BE2C (cell line): ENCODE measurements at regions not wholly inside any gene's neighbourhood (a gene's known extent, or its start where the extent isn't known, plus 50 kb on each side); places are given as distances from the start of the nearest gene placed in this dataset.

Source experiments
- DNase-seq: peaks from one replicate; pipeline ENCODE4 v3.0.0-alpha.2; 2020
- H3K27me3 ChIP-seq: fragments of 250-450 bp; sonication (Bioruptor Pico); 2 replicates; pipeline ENCODE4 v1.5.1; 2020; ENCODE audit warnings: mild to moderate bottlenecking
- H3K36me3 ChIP-seq: fragments of 250-450 bp; sonication (Bioruptor Pico); 2 replicates; pipeline ENCODE4 v1.5.1; 2020; ENCODE audit warnings: mild to moderate bottlenecking
- H3K4me1 ChIP-seq: fragments of 250-450 bp; sonication (Bioruptor Pico); 2 replicates; pipeline ENCODE4 v1.5.1; 2020
- H3K4me3 ChIP-seq: 2 replicates; pipeline ENCODE4 v1.5.1; 2011; ENCODE audit warnings: low read depth, low read length
- H3K9me3 ChIP-seq: fragments of 250-450 bp; sonication (Bioruptor Pico); 2 replicates; pipeline ENCODE4 v1.5.1; 2020
- TF ChIP-seq, protein P1 (sequence below): IDR thresholded peaks from 2 replicates; pipeline ENCODE4 v1.5.1; 2012; ENCODE audit warnings: mild to moderate bottlenecking, low read depth, low read length

DNA sequence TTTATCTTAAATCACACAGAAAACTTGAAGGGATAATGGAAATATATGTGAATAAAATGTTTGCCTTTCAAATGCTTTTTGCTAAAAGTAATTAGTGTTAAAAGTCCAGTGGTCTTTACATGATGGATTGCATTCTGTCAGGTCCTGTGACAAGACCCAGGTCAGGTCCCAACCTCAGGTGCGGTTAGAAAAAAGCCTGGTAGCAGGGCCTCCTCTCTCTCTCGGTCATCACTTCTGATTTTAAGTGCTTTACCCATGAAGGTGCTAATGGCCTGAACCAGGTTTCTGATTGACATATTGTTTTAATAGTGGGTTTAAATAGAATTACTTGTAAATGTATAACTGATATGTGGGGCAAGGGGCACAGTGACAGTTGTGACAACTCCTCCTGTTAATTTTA lies 736.3 kb downstream of the POM121L12 start:
- no peaks in the 10 kb centered on the region; the same call in 1 of the 2 replicates for H3K9me3 ChIP-seq
- TF ChIP-seq, protein P1, sequence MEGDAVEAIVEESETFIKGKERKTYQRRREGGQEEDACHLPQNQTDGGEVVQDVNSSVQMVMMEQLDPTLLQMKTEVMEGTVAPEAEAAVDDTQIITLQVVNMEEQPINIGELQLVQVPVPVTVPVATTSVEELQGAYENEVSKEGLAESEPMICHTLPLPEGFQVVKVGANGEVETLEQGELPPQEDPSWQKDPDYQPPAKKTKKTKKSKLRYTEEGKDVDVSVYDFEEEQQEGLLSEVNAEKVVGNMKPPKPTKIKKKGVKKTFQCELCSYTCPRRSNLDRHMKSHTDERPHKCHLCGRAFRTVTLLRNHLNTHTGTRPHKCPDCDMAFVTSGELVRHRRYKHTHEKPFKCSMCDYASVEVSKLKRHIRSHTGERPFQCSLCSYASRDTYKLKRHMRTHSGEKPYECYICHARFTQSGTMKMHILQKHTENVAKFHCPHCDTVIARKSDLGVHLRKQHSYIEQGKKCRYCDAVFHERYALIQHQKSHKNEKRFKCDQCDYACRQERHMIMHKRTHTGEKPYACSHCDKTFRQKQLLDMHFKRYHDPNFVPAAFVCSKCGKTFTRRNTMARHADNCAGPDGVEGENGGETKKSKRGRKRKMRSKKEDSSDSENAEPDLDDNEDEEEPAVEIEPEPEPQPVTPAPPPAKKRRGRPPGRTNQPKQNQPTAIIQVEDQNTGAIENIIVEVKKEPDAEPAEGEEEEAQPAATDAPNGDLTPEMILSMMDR = no peak
- H3K27me3 ChIP-seq = no peaks in the 10 kb centered on the region
- no peak overlapping the region for H3K4me3 ChIP-seq
- no peak for DNase-seq
- H3K36me3 ChIP-seq = no peaks in the 10 kb centered on the region
- no peaks in the 10 kb centered on the region; the same call in 1 of the 2 replicates for H3K4me1 ChIP-seq

DNA sequence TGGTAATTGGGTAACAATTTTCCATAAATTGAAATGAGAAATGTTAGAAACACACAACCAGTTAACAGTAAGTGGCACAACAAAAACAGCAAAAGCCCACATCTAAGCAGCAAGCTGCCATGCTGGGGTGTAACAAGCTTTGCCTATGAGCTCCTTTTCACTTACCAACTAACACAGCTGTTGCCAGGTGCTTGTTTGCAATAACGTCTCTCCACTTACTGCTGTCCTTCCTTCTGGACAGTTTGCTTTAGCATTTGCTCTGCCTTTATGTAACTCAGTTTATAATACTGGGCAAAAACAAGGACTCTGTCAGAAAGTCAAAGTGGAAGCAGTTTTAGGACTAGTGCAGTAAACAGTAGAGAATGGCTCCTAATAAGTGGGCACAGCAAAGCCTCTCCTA lies 740.9 kb downstream of the POM121L12 start:
- H3K36me3 ChIP-seq = no peaks in the 10 kb centered on the region
- H3K9me3 ChIP-seq = no peaks in the 10 kb centered on the region
- TF ChIP-seq, protein P1 = no peak
- H3K4me3 ChIP-seq = no peak overlapping the region
- no peak for DNase-seq
- no peaks in the 10 kb centered on the region for H3K4me1 ChIP-seq
- no peaks in the 10 kb centered on the region for H3K27me3 ChIP-seq

DNA sequence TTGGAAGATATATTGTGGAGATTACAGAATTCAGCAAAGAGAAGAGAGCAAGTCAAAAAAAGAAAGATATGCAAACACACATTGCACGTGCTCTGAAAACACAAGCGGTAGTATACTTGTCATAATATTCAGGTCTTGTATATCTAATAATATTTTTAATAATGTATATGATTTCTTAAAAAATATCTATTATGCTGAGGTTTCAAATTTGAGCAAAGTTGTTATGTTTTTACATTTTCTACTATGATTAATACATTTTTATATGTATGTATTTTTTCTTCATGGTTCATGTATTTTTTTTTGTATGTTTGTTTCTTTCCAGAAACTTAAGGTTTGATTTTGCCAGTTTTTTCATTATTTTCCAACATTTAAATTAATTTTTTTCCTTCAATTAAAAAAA lies 752.4 kb upstream of the VSTM2A start:
- H3K4me3 ChIP-seq = no peak overlapping the region
- no peaks in the 10 kb centered on the region for H3K36me3 ChIP-seq
- H3K4me1 ChIP-seq = no peaks in the 10 kb centered on the region
- TF ChIP-seq, protein P1 = no peak
- H3K9me3 ChIP-seq = no peaks in the 10 kb centered on the region
- no peaks in the 10 kb centered on the region for H3K27me3 ChIP-seq
- DNase-seq = no peak

DNA sequence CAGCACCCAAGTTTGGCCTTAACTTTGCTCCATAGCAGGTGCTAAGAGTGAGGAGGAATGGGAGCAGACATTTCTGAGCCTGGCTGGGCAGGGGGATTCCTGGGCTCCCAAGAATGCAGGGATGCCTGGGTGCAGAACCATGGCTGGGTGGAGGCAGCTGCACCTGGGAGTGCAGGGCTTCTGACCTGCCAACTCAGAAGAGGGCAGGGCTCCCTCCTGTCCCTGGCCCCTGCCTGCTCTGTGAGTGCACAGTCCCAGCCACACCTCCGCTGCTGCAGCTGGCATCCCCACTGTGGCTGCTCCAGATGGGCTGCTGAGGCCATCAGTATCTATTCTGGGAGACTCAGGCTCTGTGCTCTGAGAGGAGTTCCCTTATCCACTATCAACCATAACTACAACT lies 747.4 kb upstream of the VSTM2A start:
- no peaks in the 10 kb centered on the region for H3K27me3 ChIP-seq

DNA sequence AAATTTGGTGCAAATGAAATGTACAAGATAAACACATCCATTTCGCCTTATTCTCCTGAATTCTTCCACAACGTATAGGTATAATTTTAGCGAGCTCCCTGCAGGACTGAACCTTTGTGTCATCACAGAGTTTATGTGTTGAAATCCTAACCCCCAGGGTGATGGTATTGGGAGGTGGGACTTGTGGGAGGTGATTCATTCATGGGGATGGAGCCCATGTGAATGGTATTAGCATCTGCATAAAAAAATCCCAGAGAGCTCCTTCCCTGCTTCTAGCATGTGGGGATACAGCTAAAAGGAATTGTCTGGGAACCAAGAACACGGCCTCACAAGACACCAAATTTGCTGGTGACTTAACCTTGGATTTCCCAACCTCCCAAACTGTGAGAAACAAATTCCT lies 741.4 kb upstream of the VSTM2A start:
- H3K36me3 ChIP-seq = no peaks in the 10 kb centered on the region
- no peaks in the 10 kb centered on the region for H3K9me3 ChIP-seq
- TF ChIP-seq, protein P1 = no peak
- no peaks in the 10 kb centered on the region for H3K4me1 ChIP-seq
- no peak for DNase-seq
- H3K4me3 ChIP-seq = no peak overlapping the region
- H3K27me3 ChIP-seq = no peaks in the 10 kb centered on the region

More for the DNA sequence above, 747.4 kb upstream of the VSTM2A start:
- Histone ChIP-seq H3K4me1 (no peaks in the 10 kb centered on the region), H3K36me3 (no peaks in the 10 kb centered on the region), H3K9me3 (no peaks in the 10 kb centered on the region), H3K4me3 (no peak overlapping the region)
- DNase-seq = no peak
- TF ChIP-seq, protein P1 = no peak

DNA sequence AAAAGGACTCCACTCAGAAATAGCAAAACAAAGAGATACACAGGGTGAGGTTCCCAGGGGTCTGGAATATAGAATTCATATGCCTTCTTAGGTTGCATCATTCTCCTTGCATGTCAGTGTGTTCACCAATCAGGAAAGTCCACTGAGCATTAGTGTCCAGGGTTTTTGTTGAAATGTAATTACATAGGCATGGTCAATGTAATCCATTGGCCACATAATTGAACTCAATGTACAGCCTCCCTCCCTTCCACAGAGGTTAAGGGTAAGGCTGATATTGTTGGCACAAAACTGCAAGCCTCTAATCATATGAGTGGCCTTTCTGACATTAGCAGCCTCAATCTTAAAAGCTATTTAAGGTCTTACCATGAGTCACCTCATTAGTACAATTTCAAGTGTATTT lies 736.1 kb upstream of the VSTM2A start:
- no peak for DNase-seq
- Histone ChIP-seq H3K4me1 (no peaks in the 10 kb centered on the region), H3K36me3 (no peaks in the 10 kb centered on the region), H3K4me3 (no peak overlapping the region), H3K9me3 (no peaks in the 10 kb centered on the region), H3K27me3 (no peaks in the 10 kb centered on the region)
- TF ChIP-seq, protein P1 = no peak
